H1 (cell line): ENCODE measurements at regions not wholly inside any gene's neighbourhood (a gene's known extent, or its start where the extent isn't known, plus 50 kb on each side); places are given as distances from the start of the nearest gene placed in this dataset.

ENCODE experiments used
- CTCF ChIP-seq, 3 experiments: IDR thresholded peaks; 1 replicate in 2 of 3; 2 replicates in 1 of 3; pipeline versions ENCODE4 v1.5.1 to v1.6.1; 2011; ENCODE audit warnings: low read length in 3 of 3, mild to moderate bottlenecking in 3 of 3, inconsistent platforms in 2 of 3, low read depth in 1 of 3, moderate library complexity in 1 of 3; ENCODE audit not compliant: insufficient read depth in 1 of 3; ENCODE audit errors: control extremely low read depth in 1 of 3
- EP300 ChIP-seq, 2 experiments: IDR thresholded peaks; 1 replicate in 1 of 2; 2 replicates in 1 of 2; pipeline ENCODE4 v1.6.1; 2011 to 2012; ENCODE audit warnings: low read depth in 2 of 2, low read length in 2 of 2, mild to moderate bottlenecking in 2 of 2, borderline replicate concordance in 1 of 2, inconsistent platforms in 1 of 2, moderate library complexity in 1 of 2
- EZH2 ChIP-seq: fragments of 200-600 bp; sonication (generic); IDR thresholded peaks from 2 replicates; pipeline ENCODE4 v1.7.1; 2012; ENCODE audit warnings: low read depth, mild to moderate bottlenecking, moderate library complexity, low read length, inconsistent platforms; ENCODE audit not compliant: severe bottlenecking
- POLR2AphosphoS5 ChIP-seq: IDR thresholded peaks from 2 replicates; pipeline ENCODE4 v1.6.1; 2011; ENCODE audit warnings: low read depth, low read length
- RAD21 ChIP-seq, 2 experiments: IDR thresholded peaks in 1 of 2; conservative IDR thresholded peaks in 1 of 2; 2 replicates each; pipeline ENCODE4 v1.6.1; 2011; ENCODE audit warnings: low read depth in 2 of 2, low read length in 2 of 2, improper control_type of control experiment in 1 of 2, inconsistent platforms in 1 of 2, mild to moderate bottlenecking in 1 of 2, moderate library complexity in 1 of 2
- SP2 ChIP-seq: IDR thresholded peaks from 2 replicates; pipeline ENCODE4 v1.6.1; 2012; ENCODE audit warnings: mild to moderate bottlenecking, low read length, inconsistent platforms
- TAF1 ChIP-seq: IDR thresholded peaks from 2 replicates; pipeline ENCODE4 v1.6.1; 2011; ENCODE audit warnings: mild to moderate bottlenecking, low read depth, low read length
- TCF12 ChIP-seq: IDR thresholded peaks from 2 replicates; pipeline ENCODE4 v1.6.1; 2011; ENCODE audit warnings: low read depth, mild to moderate bottlenecking, low read length
- USF2 ChIP-seq: IDR thresholded peaks from 2 replicates; pipeline ENCODE4 v1.6.1; 2011; ENCODE audit warnings: low read length, improper control_type of control experiment

- TF ChIP-seq TAF1 (no peak), RAD21 (IDR thresholded peaks at IDR 0.05 in 1 of 2, conservative IDR thresholded peaks at IDR 0.05 in 1 of 2; ENCODE audit: low read depth in 2 of 2, low read length in 2 of 2) (no peak), CTCF (IDR thresholded peaks at IDR 0.05; ENCODE audit: control extremely low read depth in 1 of 3, insufficient read depth in 1 of 3, low read depth in 1 of 3, low read length in 3 of 3) (no peak), EZH2 (no peak), EP300 (IDR thresholded peaks at IDR 0.05; ENCODE audit: borderline replicate concordance in 1 of 2, low read depth in 2 of 2, low read length in 2 of 2) (no peak), USF2 (no peak), TCF12 (no peak), SP2 (no peak), POLR2AphosphoS5 (no peak)
These were observed 119.1 kb upstream of the CLINT1 start for GRCh38 chr5:157978061-157978460.
